GM18873 (cell line): ENCODE measurements at regions not wholly inside any gene's neighbourhood (a gene's known extent, or its start where the extent isn't known, plus 50 kb on each side); places are given as distances from the start of the nearest gene placed in this dataset.
"Not testable (repeated sequence)": the region's sequence is repeated elsewhere in the genome, so short reads cannot be mapped to it uniquely, and the experiment has no call there.

Experiments used
- ATAC-seq: cut with Tn5 transposase; IDR thresholded peaks from one replicate; pipeline ENCODE4 v1.9.1; 2021; ENCODE audit warnings: mild to moderate bottlenecking, moderate library complexity, moderate number of reproducible peaks; ENCODE audit not compliant: unreplicated experiment, low FRiP score

DNA sequence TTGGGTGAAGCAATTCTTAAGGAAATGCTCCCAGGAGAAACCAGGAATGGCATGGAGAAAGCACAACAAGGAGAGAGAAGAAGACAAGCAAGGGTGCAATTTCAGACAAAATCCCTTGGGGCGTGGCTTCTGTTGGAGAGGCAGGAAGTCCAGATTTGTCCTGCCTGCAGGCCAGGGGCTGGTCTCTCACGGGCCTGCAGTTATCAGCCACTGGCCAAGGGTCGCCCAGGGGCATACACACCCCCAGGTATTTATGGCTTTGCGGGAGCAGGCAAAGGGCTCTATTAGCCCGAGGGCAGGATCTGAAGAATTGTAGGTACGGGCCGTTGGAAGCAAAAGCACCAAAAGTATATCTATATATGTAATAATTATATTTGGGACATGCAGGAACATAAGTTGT, 87.7 kb downstream of the IYD start:
- ATAC-seq = no peak

DNA sequence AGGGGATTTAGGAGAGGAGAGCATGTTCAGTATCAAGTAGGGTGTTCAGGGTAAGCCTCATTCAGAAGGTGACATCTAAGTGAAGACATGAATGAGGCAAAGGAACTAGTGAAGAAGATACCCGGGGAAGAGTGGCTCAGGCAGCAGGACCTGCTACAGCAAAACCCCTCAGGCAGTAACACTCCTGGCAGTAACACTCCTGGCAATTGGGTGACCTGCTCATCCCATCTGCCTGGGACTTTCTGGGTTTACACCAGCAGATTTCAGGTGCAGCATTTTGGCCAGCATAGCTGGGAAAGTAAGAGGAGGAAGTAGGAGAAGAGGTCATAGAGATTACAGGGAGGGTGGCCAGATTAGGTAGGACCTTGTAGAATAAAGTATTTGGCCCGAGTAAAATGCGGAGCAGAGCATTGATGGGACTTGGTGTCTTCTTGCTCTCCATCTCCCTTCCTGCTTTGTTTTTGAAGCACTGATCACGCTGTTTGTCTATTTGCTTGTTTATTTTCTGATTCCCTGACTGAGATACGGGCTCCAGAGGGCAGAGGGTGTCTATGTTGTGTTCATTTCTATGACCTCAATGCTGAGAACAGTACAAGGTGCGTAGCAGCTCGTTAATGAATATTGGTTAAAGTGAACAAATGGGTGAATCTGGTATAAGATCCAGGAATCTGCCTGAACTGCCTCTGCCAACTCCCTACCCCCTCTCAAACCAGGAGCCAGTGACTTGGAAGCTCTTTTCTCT, 88.3 kb downstream of the IYD start:
- no peak for ATAC-seq

DNA sequence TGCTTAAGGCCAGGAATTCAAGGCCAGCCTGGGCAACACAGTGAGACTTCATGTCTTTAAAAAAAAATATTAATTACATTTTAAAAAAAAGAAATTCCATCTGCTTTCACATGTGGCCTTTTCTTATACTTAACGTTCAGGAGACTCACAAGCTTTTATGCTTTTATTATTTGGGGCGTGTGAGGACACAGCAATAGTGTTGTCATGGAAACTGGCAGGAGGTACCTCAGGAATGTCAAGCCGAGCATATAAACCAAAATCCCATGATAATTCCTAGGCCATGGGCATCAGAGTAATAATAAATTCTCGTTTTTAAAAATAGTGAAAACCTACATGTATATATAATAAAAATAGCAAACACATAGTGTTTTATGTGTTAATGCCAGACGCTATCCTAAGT, 89.8 kb downstream of the IYD start:
- ATAC-seq = no peak

DNA sequence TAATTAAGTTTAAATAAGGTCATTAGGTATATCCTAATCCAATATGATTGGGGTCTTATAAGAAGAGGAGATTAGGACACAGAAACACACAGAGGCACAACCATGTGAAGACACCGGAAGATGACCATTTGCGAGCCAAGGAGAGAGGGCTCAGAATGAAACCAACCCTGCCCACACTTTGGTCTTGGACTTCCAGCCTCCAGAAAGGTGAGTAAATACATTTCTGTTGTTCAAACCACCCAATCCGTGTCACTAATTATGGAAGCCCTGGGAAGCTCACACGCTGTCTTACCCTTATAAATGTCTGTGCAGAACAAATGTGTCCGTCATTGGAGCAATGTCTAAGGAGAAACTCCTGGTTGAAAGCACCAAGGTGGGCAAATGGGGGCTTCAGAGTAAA, 95.0 kb downstream of the IYD start:
- no peak for ATAC-seq

DNA sequence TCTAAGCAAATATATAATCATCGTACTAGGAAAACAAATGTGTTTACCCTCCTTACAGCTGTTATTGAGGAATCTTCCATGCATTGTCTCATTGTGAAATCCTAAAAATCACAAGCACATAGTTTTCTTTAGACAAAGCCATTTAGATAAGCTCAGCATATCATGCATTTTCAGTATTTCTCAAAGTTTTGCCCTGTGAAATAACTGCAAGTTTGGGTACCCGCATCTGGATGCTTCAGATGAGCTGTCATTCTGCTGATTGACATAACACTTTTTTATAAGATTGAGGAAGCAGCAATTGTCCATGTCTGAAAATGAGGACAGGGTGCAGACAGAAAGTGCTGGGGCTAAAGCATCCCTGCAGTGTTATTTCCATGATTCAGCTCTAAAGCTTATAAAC, 96.2 kb downstream of the IYD start:
- ATAC-seq = no peak

DNA sequence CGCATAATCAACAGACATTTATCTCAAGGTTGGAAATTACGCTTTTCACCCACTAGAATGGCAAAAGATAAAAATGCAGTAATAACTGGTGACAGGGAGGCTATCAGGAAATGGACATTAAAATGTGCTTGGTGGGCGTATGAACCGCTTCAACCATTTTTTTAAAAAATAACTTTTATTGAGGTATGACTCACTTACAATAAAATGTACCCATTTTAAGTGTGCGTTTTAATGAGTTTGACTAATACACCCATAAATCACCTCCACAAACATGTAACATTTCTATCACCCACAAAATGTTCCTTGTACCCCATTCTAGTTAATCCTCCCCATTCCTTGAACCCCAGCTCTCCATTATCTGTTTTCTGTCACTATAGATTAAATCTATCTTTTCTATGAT, 96.8 kb downstream of the IYD start:
- ATAC-seq = no peak

DNA sequence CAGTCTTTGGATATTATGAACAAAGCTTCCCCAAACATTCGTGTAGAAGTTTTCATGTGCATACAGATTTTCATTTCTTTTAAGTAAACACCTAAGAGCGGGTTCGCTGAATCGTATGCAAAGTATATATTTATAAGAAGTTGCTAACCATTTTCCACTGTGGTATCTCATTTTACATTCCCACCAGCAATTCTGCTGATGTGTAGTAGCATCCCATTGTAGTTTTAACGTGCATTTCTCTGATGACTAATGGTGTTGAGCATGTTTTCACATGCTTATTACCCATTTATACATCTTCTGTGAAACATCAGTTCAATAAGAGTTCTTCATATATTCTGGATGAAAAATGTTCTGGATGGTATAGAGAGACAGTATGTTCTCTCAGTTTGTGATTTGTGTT, 97.4 kb downstream of the IYD start:
- ATAC-seq = no peak

DNA sequence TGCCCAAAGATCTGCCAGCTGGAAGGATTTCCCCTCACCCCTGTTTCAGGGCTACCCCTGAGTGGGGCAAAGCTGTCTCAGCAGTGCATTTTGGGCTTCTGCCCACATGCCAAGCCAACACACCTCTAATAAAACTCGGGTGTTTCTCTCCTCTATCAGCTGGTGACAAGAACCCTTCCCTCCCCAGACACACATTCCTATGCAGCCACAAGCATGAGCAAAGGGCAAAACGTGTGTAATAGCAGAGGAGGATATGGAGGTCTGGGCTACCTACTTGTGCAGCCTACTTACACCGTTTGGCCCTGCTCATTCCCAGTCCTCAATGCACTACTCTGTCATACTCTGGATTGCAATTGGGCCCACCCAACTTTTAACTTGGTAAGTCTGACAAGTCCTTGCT, 101.3 kb downstream of the IYD start:
- ATAC-seq = no peak

DNA sequence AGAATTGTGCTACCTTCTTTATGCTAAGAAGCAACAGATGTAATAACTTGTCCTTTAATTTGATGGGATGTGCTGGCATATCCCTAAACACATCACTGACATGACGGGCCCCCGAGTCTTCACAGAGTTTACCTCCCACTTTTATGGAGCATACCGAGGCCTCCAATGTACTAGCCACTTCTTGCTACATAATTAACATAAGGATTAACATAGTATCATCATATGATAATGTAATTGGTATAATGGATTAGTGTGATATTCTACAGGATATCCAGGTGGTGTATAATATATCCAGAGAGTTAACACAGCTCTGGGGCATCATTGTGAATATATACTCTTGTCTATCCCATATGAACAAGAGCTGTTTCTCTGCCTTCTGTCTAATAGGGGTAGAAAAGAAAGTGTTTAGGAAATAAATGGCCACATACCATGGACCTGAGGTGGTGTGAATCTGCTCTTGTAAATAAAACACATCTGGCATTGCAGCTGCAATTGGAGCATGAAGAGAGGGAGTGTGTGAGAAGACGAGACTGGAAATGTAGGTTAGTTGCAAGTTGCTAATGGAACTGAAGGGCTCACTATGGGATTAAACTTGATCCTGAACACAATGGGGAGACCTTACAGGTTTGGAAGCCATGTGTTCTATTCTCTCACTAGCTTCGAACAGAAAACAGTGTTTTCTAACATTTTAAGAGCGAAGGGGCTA, 102.3 kb downstream of the IYD start:
- ATAC-seq = no peak

DNA sequence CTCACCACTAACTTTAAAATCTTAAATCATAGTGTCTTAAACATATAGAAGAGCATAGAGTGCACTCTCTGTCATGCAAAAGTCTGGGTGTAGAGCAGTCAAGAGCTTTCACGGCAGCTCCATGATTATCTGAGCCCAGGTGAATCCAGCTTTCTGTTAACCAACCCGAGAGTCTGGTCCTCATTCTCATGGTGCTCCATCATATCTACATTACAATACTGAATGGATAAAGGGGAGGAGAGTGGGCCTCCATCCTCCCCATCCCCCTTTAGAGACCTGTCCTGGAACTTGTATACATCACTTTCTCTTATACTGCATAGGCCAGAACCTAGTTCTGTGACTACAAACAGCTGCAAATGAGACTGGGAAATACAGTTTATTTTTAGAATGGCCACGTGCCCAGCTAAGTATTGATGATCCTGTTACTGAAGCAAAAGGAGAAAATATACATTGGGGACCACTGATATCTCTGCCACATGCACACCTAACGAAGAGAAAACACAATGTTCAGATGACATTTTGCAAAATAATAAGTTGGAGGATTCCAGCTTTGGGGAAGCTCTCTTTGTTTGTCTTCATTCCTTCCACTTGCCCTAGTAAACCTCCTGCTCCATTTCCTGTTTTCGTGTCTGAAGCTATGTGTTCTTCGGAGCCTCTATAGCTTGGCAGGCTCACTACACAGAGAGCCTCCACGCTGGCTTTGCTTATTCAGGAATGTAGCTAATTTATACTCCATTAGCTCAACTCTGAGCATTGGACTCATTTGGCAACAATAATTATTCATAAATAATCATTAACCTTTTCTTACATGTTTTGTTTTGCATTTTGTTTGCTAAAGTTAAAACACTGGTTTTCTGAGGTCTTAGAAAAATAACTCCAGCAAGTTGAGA, 110.1 kb downstream of the IYD start:
- no peak for ATAC-seq

DNA sequence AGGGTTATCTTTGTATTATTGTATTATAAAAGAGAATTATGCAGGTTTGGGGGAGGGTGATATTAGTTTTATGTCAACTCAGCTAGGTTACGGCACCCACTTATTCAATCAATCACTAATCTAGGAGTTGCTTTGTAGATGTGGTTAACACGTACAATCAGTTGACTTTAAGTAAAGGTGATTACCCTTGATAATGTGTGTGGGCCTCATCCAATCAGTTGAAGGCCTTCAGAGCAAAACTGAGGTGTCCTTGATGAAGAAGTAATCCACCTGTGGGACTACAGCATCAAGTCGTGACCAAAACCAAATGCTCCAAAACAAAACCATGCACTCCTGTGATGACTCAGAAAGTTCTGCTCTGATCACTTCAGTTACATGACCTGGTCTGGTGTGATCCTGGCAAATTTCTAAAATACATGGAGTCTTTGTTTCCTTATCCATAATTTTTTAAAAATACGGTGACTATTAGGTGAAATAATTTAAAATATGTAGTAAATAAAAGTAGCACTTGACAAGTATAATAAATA, 114.1 kb downstream of the IYD start:
- ATAC-seq = no peak

DNA sequence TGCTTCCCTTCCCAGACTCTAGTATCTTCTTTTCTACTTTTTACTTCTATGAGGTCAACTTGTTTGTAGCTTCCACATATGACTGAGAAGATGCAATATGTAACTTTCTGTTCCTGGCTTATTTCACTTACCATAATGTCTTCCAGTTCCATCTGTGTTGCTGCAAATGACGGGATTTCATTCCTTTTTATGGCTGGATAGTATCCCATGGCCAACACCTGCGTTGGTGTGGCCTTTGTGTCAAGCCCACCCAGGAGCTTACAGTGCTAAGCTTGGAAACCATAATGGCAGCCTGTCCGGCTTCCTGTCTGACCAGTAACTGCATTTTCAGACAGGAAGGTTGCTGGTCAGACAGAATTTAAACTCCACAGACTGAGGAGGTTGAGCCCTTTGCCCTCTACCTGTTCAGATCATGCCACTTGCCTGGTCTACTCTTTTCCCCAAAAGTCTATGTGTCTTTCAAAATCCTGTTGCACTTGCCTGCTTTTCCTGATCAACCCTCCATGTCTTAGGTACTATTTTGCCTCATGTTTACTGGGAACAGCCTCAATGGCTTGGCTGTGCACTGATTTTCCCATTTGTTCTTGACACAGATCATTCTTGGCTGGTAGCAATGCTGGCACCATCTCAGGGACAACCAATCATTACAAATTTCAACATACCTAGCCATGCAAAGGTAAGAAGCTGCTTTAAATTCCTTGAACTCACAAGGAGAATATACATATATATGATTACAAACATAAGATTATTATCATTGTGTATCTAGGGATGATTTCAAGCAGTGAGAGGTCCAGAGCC, 114.3 kb upstream of the PLEKHG1 start:
- no peak for ATAC-seq

DNA sequence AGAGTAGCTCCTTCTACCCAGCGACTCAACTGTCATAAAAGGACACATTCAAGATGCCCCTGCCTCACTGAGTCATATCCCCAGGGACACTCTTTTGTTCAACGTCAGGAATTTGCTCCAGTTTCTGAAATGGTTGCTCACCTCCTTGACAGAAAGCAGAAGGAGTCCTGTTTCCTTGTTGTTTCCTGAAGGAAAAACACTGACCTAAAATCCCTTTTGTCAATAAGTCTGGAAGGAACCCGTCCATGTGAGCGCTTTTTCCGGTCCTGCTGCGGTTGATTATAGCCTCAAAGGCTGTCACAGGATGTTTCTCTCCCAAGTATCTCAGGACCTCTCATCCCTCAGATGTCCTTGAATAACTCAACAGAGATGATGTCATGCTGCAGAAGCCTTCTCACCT, 113.6 kb upstream of the PLEKHG1 start:
- no peak for ATAC-seq

DNA sequence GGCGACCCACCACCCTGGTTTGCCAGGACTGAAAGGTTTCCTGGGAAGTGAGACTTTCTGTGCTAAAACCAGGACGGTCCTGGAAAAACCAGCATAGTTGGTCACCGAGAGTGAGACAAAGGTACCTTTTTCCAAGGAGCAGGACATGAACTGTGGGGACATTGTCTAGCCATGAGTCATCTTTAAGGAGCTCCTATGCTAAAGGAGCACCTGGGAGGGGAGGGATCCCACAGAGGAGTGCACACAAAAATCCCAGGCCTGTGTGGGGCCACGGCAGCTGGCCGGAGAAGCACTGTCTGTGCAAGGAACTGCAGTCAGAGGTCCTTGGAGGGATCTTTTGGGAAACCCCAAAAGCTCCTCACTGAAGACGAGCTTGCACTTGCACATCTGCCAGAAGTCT, 109.1 kb upstream of the PLEKHG1 start:
- ATAC-seq = no peak

DNA sequence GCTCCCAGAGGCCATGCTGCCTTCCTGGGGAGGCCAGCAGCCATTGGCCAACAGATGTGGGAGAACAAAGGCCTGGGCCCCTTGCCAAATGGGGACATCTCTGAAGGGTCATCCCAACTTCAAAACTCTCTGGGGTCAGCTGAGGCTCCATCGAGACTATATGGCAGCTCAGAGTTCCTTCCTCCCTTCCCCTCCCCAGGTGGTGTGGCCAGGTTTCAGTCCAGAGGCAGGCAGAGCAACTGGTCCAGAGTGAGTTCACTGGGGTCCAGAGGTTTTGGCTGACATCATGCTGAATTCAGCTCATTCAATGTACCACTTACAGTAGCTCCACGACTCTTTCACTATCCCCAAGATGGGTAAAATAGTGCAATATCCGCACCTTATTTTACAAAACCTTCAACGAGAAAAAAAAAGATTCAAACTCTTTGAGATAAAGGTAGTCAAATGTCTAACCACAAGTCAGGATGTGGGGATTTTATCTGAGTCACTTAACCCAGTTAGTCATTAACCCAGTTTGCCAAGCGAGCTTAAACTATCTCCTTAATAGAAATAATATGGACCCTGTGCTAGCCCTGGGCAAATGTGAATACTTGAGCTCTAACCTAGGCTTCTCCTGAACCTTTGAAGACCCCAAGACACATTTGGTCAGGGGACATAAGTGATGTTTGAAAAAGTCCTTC, 108.4 kb upstream of the PLEKHG1 start:
- peak; percentile 92 for ATAC-seq

DNA sequence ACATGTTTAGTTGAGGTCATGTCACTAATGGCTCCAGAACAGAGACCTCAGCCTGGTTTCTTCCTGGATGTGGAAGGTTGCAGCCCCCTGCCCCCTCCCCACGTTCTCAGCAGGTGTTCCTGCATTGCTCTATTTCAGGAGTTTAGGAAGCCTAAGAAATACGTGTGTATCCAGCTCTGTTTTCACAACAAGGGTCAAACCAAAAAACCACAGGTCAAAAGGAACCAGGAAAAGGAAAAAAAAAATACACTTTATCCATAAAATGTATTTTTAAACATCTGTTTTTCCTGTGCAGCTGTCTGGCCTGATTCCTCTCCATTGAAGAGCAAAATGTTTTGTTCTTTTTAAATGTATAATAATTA, 107.9 kb upstream of the PLEKHG1 start:
- no peak for ATAC-seq

DNA sequence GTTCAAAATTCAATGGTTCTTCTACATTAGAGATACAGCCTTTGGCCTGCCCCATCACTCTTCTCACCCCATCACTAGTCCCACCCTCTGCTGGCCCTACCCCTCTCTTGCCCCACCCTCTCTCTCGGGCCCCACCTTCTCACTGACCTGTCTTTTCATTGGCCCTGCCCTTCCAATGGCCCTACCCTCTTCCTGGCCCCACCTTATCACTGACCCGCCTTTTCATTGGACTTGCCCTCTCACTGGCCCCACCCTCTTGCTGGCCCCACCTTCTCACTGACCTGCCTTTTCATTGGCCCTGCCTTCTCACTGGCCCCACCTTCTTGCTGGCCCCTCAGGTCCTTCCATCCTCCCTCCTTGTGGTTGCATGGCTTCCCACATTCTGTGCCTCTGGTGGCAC, 107.2 kb upstream of the PLEKHG1 start:
- ATAC-seq = no peak

DNA sequence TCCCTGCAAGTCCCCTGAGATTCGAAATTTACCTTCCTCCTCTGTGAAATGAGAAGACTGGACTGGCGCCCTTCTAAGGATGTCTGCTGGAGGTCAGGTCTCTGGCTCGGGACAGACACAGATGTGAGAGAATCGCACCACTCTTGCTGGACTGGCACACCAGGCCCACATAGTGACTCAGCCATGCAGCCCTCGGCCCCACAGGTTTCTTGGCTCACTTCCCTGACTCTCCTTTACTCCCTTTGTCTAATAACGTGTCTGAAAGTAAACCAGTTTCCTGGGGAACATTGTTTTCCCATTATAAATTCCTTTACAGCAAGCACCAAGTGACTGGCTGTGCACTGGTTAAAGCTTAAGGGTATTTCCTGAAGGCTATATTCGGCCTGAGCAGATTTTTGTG, 106.7 kb upstream of the PLEKHG1 start:
- ATAC-seq = no peak

DNA sequence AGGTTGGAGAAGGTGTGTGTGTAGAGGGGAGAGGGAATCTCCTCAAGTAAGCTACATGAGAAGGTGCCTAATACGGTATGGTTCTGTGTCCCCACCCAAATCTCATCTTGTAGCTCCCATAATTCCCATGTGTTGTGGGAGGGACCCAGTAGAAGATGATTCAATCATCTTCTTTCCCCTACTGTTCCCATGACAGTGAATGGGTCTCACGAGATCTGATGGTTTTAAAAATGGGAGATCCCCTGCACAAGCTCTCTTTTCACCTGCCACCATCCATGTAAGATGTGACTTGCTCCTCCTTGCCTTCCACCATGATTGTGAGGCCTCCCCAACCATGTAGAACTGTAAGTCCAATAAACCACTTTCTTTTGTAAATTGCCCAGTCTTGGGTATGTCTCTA, 106.1 kb upstream of the PLEKHG1 start:
- not testable (repeated sequence) for ATAC-seq

DNA sequence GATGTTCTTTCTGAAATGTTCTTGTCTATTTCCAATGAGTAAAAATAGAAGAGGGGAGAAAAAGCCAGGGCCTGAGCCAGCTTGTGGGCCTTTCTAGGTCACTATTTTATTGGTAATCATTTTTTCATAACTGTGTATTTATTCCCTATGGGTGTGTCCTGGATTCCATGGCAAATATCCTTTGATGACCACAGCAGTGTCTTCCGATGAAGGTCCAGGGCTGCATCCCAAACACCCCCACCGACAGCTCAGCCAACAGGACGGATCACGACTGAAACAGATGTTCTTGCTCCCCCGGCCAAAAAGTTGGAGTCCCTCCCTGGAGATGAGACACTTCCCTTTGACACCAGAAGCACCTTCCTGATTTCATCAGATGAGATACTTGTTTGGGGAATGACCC, 105.4 kb upstream of the PLEKHG1 start:
- no peak for ATAC-seq
